ENCODE measurements at regions not wholly inside any gene's neighbourhood (a gene's known extent, or its start where the extent isn't known, plus 50 kb on each side); places are given as distances from the start of the nearest gene placed in this dataset.

DNA sequence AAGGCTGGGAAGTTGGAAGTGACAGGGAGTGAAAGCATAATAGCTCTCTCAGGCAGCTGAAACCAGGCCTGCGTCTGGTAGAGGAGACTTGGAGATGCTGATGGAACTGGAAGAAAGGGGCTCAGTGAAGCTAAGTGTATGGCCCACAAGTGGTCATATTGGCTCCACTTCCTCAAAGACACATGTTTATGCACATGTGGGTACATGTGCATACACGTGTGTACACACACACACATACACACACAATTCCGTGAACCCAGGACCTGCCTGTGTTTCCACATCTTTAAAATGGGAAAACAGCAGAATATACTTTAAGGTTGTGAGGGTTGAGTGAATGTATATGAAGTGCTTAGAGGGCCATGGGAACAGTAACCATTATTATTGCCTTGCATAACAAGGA lies 160.9 kb downstream of the ARL6IP6 start:
- no peaks in the 10 kb centered on the region for H3K9me2 ChIP-seq (replicated peaks; ENCODE audit: insufficient read depth)
- no peaks in the 10 kb centered on the region for H3K9me3 ChIP-seq (ENCODE audit: low read depth)
- H2AFZ ChIP-seq = no peak overlapping the region
- H3K4me2 ChIP-seq = no peak overlapping the region
- no peaks in the 10 kb centered on the region for H3K27me3 ChIP-seq
- TF ChIP-seq EZH2phosphoT487 (IDR thresholded peaks at IDR 0.05; ENCODE audit: low read depth, severe bottlenecking, unreplicated experiment) = no peak
- no peak for TF ChIP-seq EZH2 (IDR thresholded peaks at IDR 0.05; ENCODE audit: borderline replicate concordance)
- TF ChIP-seq, protein P1, sequence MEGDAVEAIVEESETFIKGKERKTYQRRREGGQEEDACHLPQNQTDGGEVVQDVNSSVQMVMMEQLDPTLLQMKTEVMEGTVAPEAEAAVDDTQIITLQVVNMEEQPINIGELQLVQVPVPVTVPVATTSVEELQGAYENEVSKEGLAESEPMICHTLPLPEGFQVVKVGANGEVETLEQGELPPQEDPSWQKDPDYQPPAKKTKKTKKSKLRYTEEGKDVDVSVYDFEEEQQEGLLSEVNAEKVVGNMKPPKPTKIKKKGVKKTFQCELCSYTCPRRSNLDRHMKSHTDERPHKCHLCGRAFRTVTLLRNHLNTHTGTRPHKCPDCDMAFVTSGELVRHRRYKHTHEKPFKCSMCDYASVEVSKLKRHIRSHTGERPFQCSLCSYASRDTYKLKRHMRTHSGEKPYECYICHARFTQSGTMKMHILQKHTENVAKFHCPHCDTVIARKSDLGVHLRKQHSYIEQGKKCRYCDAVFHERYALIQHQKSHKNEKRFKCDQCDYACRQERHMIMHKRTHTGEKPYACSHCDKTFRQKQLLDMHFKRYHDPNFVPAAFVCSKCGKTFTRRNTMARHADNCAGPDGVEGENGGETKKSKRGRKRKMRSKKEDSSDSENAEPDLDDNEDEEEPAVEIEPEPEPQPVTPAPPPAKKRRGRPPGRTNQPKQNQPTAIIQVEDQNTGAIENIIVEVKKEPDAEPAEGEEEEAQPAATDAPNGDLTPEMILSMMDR (IDR thresholded peaks at IDR 0.05; ENCODE audit: poor library complexity) = no peak
- WGBS (ENCODE audit: low lambda C conversion rate, missing lambda C conversion rate) = 92% methylated on average over 3 of the region's 3 CpGs
- no peaks in the 10 kb centered on the region for H3K36me3 ChIP-seq (replicated peaks; ENCODE audit: insufficient read depth, low read depth)
- no peak for DNase-seq (ENCODE audit: low spot score)
- H3K79me2 ChIP-seq = no peaks in the 10 kb centered on the region
- H3K4me3 ChIP-seq = no peak overlapping the region
- no peaks in the 10 kb centered on the region for H4K20me1 ChIP-seq (ENCODE audit: insufficient read depth, poor library complexity, severe bottlenecking)
- no peaks in the 10 kb centered on the region for H3K4me1 ChIP-seq (ENCODE audit: insufficient read depth)
- no peak overlapping the region for H3K27ac ChIP-seq

DNA sequence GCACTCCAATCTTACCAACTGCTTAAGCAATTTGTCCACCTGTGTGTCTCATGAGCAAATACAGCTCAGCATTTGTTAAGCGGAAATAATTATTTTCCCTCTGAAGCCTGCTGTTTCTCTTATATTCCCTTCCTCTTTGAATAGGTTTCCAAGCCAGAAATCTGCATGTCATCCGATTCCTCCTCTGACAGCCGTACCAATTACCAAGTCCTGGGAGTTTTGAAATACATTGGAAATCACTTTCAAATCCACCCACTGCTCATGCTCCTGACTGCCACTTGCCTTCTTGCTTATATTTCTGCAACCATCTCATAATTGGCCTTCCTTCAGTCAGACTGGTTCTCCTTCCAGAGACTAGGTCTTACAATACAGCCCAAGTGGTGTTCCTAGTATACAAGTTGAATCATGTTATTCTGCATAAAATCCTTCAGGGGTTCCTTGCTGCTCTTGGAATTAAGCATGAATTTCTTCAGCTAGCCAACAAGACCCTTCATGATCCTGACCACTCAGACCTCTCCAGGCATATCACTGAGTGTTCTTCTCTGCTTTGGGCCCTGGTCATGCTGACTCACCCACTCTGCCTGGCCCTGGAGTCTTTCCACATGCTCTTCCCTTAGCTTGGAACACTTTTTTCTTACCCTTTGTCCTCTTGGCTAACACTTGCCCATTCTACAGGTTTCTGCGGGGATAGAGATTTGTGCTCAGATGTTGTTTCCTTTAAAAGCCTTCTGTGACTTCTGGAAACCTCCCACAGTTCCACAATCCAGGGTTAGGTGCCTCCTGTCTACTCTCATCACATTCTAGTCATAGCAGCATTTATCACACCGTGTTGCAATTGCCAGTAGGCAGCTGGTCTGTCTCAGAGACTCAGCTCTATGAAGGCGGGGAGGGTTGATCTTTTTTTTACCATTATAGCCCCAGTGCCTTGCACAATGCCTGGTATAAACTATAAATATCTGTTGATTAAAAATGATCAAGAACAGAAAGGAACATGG lies 157.6 kb downstream of the ARL6IP6 start:
- WGBS (ENCODE audit: low lambda C conversion rate, missing lambda C conversion rate) = 71% methylated on average over 6 of the region's 6 CpGs
- Histone ChIP-seq H2AFZ (no peak overlapping the region), H3K4me1 (ENCODE audit: insufficient read depth) (no peaks in the 10 kb centered on the region), H3K9me2 (replicated peaks; ENCODE audit: insufficient read depth) (no peaks in the 10 kb centered on the region), H3K36me3 (replicated peaks; ENCODE audit: insufficient read depth, low read depth) (no peaks in the 10 kb centered on the region), H3K79me2 (no peaks in the 10 kb centered on the region), H3K4me2 (no peak overlapping the region), H3K27ac (no peak overlapping the region), H4K20me1 (ENCODE audit: insufficient read depth, poor library complexity, severe bottlenecking) (no peaks in the 10 kb centered on the region), H3K27me3 (no peaks in the 10 kb centered on the region), H3K4me3 (no peak overlapping the region), H3K9me3 (ENCODE audit: low read depth) (no peaks in the 10 kb centered on the region)
- DNase-seq (ENCODE audit: low spot score) = peak; percentile 8
- TF ChIP-seq EZH2phosphoT487 (IDR thresholded peaks at IDR 0.05; ENCODE audit: low read depth, severe bottlenecking, unreplicated experiment) (no peak), EZH2 (IDR thresholded peaks at IDR 0.05; ENCODE audit: borderline replicate concordance) (no peak)
- TF ChIP-seq, protein P1 (IDR thresholded peaks at IDR 0.05; ENCODE audit: poor library complexity) = no peak

DNA sequence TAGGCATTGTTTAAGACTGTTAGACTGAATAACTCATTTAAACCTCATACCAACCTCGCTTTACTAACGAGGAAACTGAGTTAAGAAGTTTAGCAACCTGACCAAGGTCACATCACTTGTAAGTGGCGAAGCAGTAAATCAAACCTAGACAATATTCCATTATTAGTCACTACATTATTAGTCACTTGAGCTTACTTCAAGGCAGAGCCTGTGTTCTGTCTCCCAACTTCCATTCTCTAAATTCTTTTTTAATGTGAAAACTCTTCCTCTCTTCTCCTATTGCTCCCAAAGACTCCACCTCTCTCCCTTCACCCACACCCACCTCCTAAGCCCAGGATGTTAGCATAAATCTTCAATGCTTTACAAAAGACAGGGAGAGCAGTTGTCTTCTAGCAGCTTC lies 156.5 kb downstream of the ARL6IP6 start:
- Histone ChIP-seq H3K27ac (no peak overlapping the region), H3K4me3 (no peak overlapping the region), H3K4me2 (no peak overlapping the region), H3K36me3 (replicated peaks; ENCODE audit: insufficient read depth, low read depth) (no peaks in the 10 kb centered on the region), H2AFZ (no peak overlapping the region), H3K27me3 (no peaks in the 10 kb centered on the region), H3K9me2 (replicated peaks; ENCODE audit: insufficient read depth) (no peaks in the 10 kb centered on the region), H4K20me1 (ENCODE audit: insufficient read depth, poor library complexity, severe bottlenecking) (no peaks in the 10 kb centered on the region), H3K9me3 (ENCODE audit: low read depth) (no peaks in the 10 kb centered on the region), H3K79me2 (no peaks in the 10 kb centered on the region), H3K4me1 (ENCODE audit: insufficient read depth) (no peaks in the 10 kb centered on the region)
- DNase-seq (ENCODE audit: low spot score) = no peak
- TF ChIP-seq EZH2 (IDR thresholded peaks at IDR 0.05; ENCODE audit: borderline replicate concordance) (no peak), EZH2phosphoT487 (IDR thresholded peaks at IDR 0.05; ENCODE audit: low read depth, severe bottlenecking, unreplicated experiment) (no peak)
- TF ChIP-seq, protein P1 (IDR thresholded peaks at IDR 0.05; ENCODE audit: poor library complexity) = no peak
- WGBS (ENCODE audit: low lambda C conversion rate, missing lambda C conversion rate) = 94% methylated on average over 3 of the region's 3 CpGs
